Omental fat pad (tissue), 3 donors: ENCODE measurements at regions not wholly inside any gene's neighbourhood (a gene's known extent, or its start where the extent isn't known, plus 50 kb on each side); places are given as distances from the start of the nearest gene placed in this dataset.

Experiments used
- ATAC-seq: fragments of 150-250 bp; one replicate; pipeline ENCODE4 v1.9.1; 2016; ENCODE audit warnings: mild to moderate bottlenecking, moderate library complexity; ENCODE audit not compliant: low FRiP score
- DNase-seq: peaks from one replicate; pipeline ENCODE4 v3.0.0-alpha.2; 2019; ENCODE audit warnings: low spot score
- CTCF ChIP-seq, 3 donors: fragments of 450-650 bp; IDR thresholded peaks; one replicate each; pipeline ENCODE4 v1.5.1; 2016 to 2017; ENCODE audit warnings: antibody characterized with exemption in 3 of 3, mild to moderate bottlenecking in 3 of 3, moderate library complexity in 2 of 3

- DNase-seq (no peak), ATAC-seq (no peak)
- TF ChIP-seq CTCF (IDR thresholded peaks at IDR 0.05) = no peak
Observed at GRCh38 chr12:40451661-40452060, 226.9 kb downstream of the LRRK2 start.

- DNase-seq = no peak
- ATAC-seq = no peak
- TF ChIP-seq CTCF (IDR thresholded peaks at IDR 0.05) = no peak
Observed at GRCh38 chr12:40464121-40464520, 228.1 kb upstream of the CNTN1 start.

GRCh38 chr12:40469736-40470135, 222.5 kb upstream of the CNTN1 start:
- no peak for DNase-seq
- no peak for ATAC-seq
- no peak for TF ChIP-seq CTCF (IDR thresholded peaks at IDR 0.05)

GRCh38 chr12:40473962-40474361, 218.3 kb upstream of the CNTN1 start:
- TF ChIP-seq CTCF (IDR thresholded peaks at IDR 0.05) = no peak
- DNase-seq (no peak), ATAC-seq (no peak)

GRCh38 chr12:40474630-40475029, 217.6 kb upstream of the CNTN1 start:
- ATAC-seq (no peak), DNase-seq (no peak)
- no peak for TF ChIP-seq CTCF (IDR thresholded peaks at IDR 0.05)

GRCh38 chr12:40499856-40500255, 192.4 kb upstream of the CNTN1 start:
- DNase-seq (no peak), ATAC-seq (no peak)
- no peak for TF ChIP-seq CTCF (IDR thresholded peaks at IDR 0.05)

- ATAC-seq (no peak), DNase-seq (no peak)
- TF ChIP-seq CTCF (IDR thresholded peaks at IDR 0.05) = no peak
Observed at GRCh38 chr12:40502322-40502721, 189.9 kb upstream of the CNTN1 start.
